ENCODE measurements at regions not wholly inside any gene's neighbourhood (a gene's known extent, or its start where the extent isn't known, plus 50 kb on each side); places are given as distances from the start of the nearest gene placed in this dataset.

DNA sequence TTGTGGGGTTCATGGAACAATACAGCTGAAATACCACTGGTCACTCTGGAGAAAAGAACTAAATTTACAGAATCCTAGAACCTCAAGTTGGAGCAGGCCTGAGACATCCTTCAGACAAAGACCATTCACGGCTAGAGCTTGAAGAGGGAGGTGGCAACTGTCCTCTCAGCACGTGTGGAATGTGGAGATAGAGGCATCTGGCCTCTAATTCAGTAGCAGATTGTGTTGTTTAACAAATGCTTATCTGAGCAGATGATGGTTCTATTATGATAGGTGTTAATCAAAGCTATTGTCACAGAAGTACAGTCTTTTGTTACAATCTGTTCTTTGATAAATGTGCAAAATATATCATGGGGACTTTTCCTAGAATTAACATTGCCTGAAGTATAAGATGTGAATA, 121.7 kb upstream of the KCNIP4 start:
- Histone ChIP-seq H3K9ac (ENCODE audit: low read length) (no peak overlapping the region), H3K36me3 (ENCODE audit: control insufficient read depth in 1 of 2, insufficient read depth in 2 of 2, low read length in 2 of 2) (no peaks in the 10 kb centered on the region), H3K18ac (ENCODE audit: low read length) (no peak overlapping the region), H3K79me2 (ENCODE audit: control insufficient read depth, insufficient read depth, low read length, poor library complexity) (no peaks in the 10 kb centered on the region), H4K91ac (ENCODE audit: low read depth, low read length) (no peak overlapping the region), H4K12ac (ENCODE audit: low read depth, low read length) (no peak overlapping the region), H2BK120ac (ENCODE audit: insufficient read depth, low read length, poor library complexity) (no peak overlapping the region), H3K9me3 (ENCODE audit: insufficient read depth, low read depth, low read length) (no peaks in the 10 kb centered on the region), H2BK12ac (ENCODE audit: low read length) (no peak overlapping the region), H3K23ac (ENCODE audit: low read length) (no peak overlapping the region), H2BK5ac (ENCODE audit: low read depth, low read length, poor library complexity) (no peak overlapping the region), H4K8ac (ENCODE audit: low read depth, low read length) (no peak overlapping the region), H3K79me1 (ENCODE audit: low read length) (no peaks in the 10 kb centered on the region), H2AFZ (ENCODE audit: insufficient read depth, low read length, poor library complexity) (no peak overlapping the region), H3K27me3 (ENCODE audit: insufficient read depth, low read length) (no peaks in the 10 kb centered on the region), H3K4me3 (ENCODE audit: low read depth, low read length) (no peak overlapping the region), H3K4me2 (ENCODE audit: low read length) (no peak overlapping the region), H3K4ac (ENCODE audit: low read depth, low read length) (no peak overlapping the region), H3K4me1 (ENCODE audit: control insufficient read depth in 1 of 2, insufficient read depth in 2 of 2, low read length in 2 of 2) (no peaks in the 10 kb centered on the region), H3K14ac (ENCODE audit: low read length) (no peak overlapping the region), H3K27ac (ENCODE audit: low read depth, low read length) (no peak overlapping the region), H2AK5ac (ENCODE audit: low read length) (no peak overlapping the region)
- no peak for DNase-seq
- no CpG with 5 or more reads among the region's 2 CpGs for WGBS (ENCODE audit: extremely low coverage, insufficient coverage, insufficient read length)

DNA sequence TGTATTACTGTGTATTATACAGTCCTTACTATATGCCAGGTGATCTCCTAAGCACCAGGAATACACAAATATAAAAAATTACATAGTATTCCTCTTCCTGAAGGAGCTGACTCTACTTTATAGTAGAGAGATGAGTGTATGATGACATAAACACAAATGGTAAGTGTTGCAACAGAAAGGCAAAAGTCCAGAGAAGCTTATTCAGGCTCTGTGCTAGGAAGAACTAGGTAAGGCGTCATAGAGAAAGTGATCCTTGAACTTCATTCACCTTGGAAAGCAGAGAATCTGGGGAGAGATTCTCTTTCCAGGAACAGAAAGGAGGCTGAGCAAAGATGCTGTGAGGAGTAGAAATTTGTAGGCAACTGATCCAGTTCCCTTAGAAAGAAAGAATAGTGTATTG, 115.0 kb upstream of the KCNIP4 start:
- no peak overlapping the region for H2BK120ac ChIP-seq (ENCODE audit: insufficient read depth, low read length, poor library complexity)
- H4K91ac ChIP-seq (ENCODE audit: low read depth, low read length): no peak overlapping the region
- no peak overlapping the region for H3K18ac ChIP-seq (ENCODE audit: low read length)
- H3K9ac ChIP-seq (ENCODE audit: low read length): no peak overlapping the region
- H2BK12ac ChIP-seq (ENCODE audit: low read length): no peak overlapping the region
- WGBS (ENCODE audit: extremely low coverage, insufficient coverage, insufficient read length): no CpG with 5 or more reads among the region's 1 CpG
- H3K9me3 ChIP-seq (ENCODE audit: insufficient read depth, low read depth, low read length): no peaks in the 10 kb centered on the region
- H2BK5ac ChIP-seq (ENCODE audit: low read depth, low read length, poor library complexity): no peak overlapping the region
- no peaks in the 10 kb centered on the region for H3K79me2 ChIP-seq (ENCODE audit: control insufficient read depth, insufficient read depth, low read length, poor library complexity)
- DNase-seq: no peak
- H3K36me3 ChIP-seq (ENCODE audit: control insufficient read depth in 1 of 2, insufficient read depth in 2 of 2, low read length in 2 of 2): no peaks in the 10 kb centered on the region
- H3K79me1 ChIP-seq (ENCODE audit: low read length): no peaks in the 10 kb centered on the region
- no peak overlapping the region for H3K4me3 ChIP-seq (ENCODE audit: low read depth, low read length)
- H2AK5ac ChIP-seq (ENCODE audit: low read length): no peak overlapping the region
- no peaks in the 10 kb centered on the region for H3K4me1 ChIP-seq (ENCODE audit: control insufficient read depth in 1 of 2, insufficient read depth in 2 of 2, low read length in 2 of 2)
- H4K12ac ChIP-seq (ENCODE audit: low read depth, low read length): no peak overlapping the region
- H3K27ac ChIP-seq (ENCODE audit: low read depth, low read length): no peak overlapping the region
- H2AFZ ChIP-seq (ENCODE audit: insufficient read depth, low read length, poor library complexity): no peak overlapping the region
- H3K27me3 ChIP-seq (ENCODE audit: insufficient read depth, low read length): no peaks in the 10 kb centered on the region
- no peak overlapping the region for H3K4me2 ChIP-seq (ENCODE audit: low read length)
- H3K4ac ChIP-seq (ENCODE audit: low read depth, low read length): no peak overlapping the region
- H3K14ac ChIP-seq (ENCODE audit: low read length): no peak overlapping the region
- no peak overlapping the region for H3K23ac ChIP-seq (ENCODE audit: low read length)
- H4K8ac ChIP-seq (ENCODE audit: low read depth, low read length): no peak overlapping the region

DNA sequence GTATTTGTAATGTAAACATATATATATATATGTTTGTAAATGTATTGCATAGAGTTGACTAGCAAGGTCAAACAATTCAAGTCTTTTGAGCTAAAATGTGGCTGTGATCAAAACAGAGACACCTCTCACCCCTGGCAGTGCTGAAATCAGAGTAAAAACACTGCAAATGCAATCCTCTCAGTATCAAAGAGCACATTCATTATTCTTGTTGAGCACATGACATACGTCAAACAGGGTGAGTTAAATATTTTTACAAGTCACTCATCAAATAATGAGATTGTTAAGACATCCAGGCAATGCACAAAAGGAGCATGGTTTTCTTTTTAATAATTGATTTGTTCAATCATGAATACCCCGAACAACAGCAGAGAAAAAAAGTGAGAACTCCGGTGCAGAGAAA, 114.1 kb upstream of the KCNIP4 start:
- no peak overlapping the region for H3K14ac ChIP-seq (ENCODE audit: low read length)
- H3K23ac ChIP-seq (ENCODE audit: low read length): no peak overlapping the region
- H4K91ac ChIP-seq (ENCODE audit: low read depth, low read length): no peak overlapping the region
- no peak overlapping the region for H2AFZ ChIP-seq (ENCODE audit: insufficient read depth, low read length, poor library complexity)
- H2BK120ac ChIP-seq (ENCODE audit: insufficient read depth, low read length, poor library complexity): no peak overlapping the region
- no peak overlapping the region for H3K27ac ChIP-seq (ENCODE audit: low read depth, low read length)
- no peak overlapping the region for H4K12ac ChIP-seq (ENCODE audit: low read depth, low read length)
- H2BK12ac ChIP-seq (ENCODE audit: low read length): no peak overlapping the region
- no peaks in the 10 kb centered on the region for H3K36me3 ChIP-seq (ENCODE audit: control insufficient read depth in 1 of 2, insufficient read depth in 2 of 2, low read length in 2 of 2)
- H3K9ac ChIP-seq (ENCODE audit: low read length): no peak overlapping the region
- no peak for DNase-seq
- H2AK5ac ChIP-seq (ENCODE audit: low read length): no peak overlapping the region
- H2BK5ac ChIP-seq (ENCODE audit: low read depth, low read length, poor library complexity): no peak overlapping the region
- WGBS (ENCODE audit: extremely low coverage, insufficient coverage, insufficient read length): no CpG with 5 or more reads among the region's 3 CpGs
- H3K79me2 ChIP-seq (ENCODE audit: control insufficient read depth, insufficient read depth, low read length, poor library complexity): no peaks in the 10 kb centered on the region
- no peaks in the 10 kb centered on the region for H3K4me1 ChIP-seq (ENCODE audit: control insufficient read depth in 1 of 2, insufficient read depth in 2 of 2, low read length in 2 of 2)
- no peak overlapping the region for H4K8ac ChIP-seq (ENCODE audit: low read depth, low read length)
- no peaks in the 10 kb centered on the region for H3K27me3 ChIP-seq (ENCODE audit: insufficient read depth, low read length)
- no peaks in the 10 kb centered on the region for H3K79me1 ChIP-seq (ENCODE audit: low read length)
- H3K4me3 ChIP-seq (ENCODE audit: low read depth, low read length): no peak overlapping the region
- no peak overlapping the region for H3K4me2 ChIP-seq (ENCODE audit: low read length)
- H3K18ac ChIP-seq (ENCODE audit: low read length): no peak overlapping the region
- no peaks in the 10 kb centered on the region for H3K9me3 ChIP-seq (ENCODE audit: insufficient read depth, low read depth, low read length)
- no peak overlapping the region for H3K4ac ChIP-seq (ENCODE audit: low read depth, low read length)

DNA sequence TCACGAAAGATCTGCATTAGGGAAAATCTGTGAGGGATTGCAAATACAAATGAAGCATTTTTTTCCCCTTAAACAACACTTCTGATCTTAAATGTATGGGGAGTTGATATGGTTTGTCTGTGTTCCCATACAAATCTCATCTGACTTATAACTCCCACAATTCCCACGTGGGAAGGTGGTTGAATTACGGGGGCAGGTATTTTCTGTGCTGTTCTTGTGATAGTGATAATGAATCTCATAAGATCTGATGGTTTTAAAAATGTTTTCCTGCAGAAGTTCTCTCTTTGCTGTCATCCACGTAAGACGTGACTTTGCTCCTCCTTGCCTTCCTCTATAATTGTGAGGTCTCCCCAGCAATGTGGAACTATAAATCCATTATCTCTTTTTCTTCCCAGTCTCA, 107.4 kb upstream of the KCNIP4 start:
- no CpG with 5 or more reads among the region's 5 CpGs for WGBS (ENCODE audit: extremely low coverage, insufficient coverage, insufficient read length)
- H3K23ac ChIP-seq (ENCODE audit: low read length): no peak overlapping the region
- no peak overlapping the region for H3K14ac ChIP-seq (ENCODE audit: low read length)
- no peak overlapping the region for H4K12ac ChIP-seq (ENCODE audit: low read depth, low read length)
- H2BK12ac ChIP-seq (ENCODE audit: low read length): no peak overlapping the region
- no peak for DNase-seq
- no peak overlapping the region for H2BK5ac ChIP-seq (ENCODE audit: low read depth, low read length, poor library complexity)
- no peak overlapping the region for H2AFZ ChIP-seq (ENCODE audit: insufficient read depth, low read length, poor library complexity)
- no peak overlapping the region for H2BK120ac ChIP-seq (ENCODE audit: insufficient read depth, low read length, poor library complexity)
- no peak overlapping the region for H3K9ac ChIP-seq (ENCODE audit: low read length)
- no peaks in the 10 kb centered on the region for H3K79me1 ChIP-seq (ENCODE audit: low read length)
- no peaks in the 10 kb centered on the region for H3K4me1 ChIP-seq (ENCODE audit: control insufficient read depth in 1 of 2, insufficient read depth in 2 of 2, low read length in 2 of 2)
- H2AK5ac ChIP-seq (ENCODE audit: low read length): no peak overlapping the region
- peaks cover 4% of the 10 kb centered on the region for H3K9me3 ChIP-seq (ENCODE audit: insufficient read depth, low read depth, low read length)
- no peak overlapping the region for H3K18ac ChIP-seq (ENCODE audit: low read length)
- no peak overlapping the region for H3K4me3 ChIP-seq (ENCODE audit: low read depth, low read length)
- H3K79me2 ChIP-seq (ENCODE audit: control insufficient read depth, insufficient read depth, low read length, poor library complexity): no peaks in the 10 kb centered on the region
- H4K8ac ChIP-seq (ENCODE audit: low read depth, low read length): no peak overlapping the region
- no peaks in the 10 kb centered on the region for H3K27me3 ChIP-seq (ENCODE audit: insufficient read depth, low read length)
- H3K4ac ChIP-seq (ENCODE audit: low read depth, low read length): no peak overlapping the region
- no peaks in the 10 kb centered on the region for H3K36me3 ChIP-seq (ENCODE audit: control insufficient read depth in 1 of 2, insufficient read depth in 2 of 2, low read length in 2 of 2)
- no peak overlapping the region for H3K4me2 ChIP-seq (ENCODE audit: low read length)
- H4K91ac ChIP-seq (ENCODE audit: low read depth, low read length): no peak overlapping the region
- H3K27ac ChIP-seq (ENCODE audit: low read depth, low read length): no peak overlapping the region
